ENCODE measurements at regions not wholly inside any gene's neighbourhood (a gene's known extent, or its start where the extent isn't known, plus 50 kb on each side); places are given as distances from the start of the nearest gene placed in this dataset.

DNA sequence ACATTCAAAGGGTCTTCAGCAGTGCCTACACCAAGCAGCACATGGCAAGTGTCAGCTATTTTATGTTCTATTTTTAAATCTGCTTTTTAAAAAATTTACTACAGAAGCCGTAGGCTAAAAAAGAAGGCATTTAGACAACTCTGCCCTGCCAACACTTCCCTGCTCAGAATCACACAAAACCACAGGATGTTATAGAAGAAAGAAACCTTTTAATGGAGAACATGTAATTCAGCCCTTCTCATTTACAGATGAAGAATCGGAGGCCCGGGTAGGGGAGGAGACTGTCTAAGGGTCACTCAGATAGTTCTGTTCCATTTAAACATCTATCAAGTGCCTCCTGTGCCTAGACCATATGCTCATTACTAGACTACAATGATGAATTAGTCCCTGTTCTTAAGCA is 171.8 kb upstream of the NTF3 start:
- no peak overlapping the region for H3K27ac Mint-ChIP-seq
- H3K36me3 Mint-ChIP-seq (ENCODE audit: low read depth) = no peaks in the 10 kb centered on the region
- CTCF ChIA-PET = no interaction called here
- no peaks in the 10 kb centered on the region for H3K4me1 Mint-ChIP-seq
- POLR2A ChIA-PET = no interaction called here
- ATAC-seq (ENCODE audit: low read depth) (no peak), DNase-seq (no peak)
- intact Hi-C loops (cut with micrococcal nuclease) = no loop called here
- H3K27me3 Mint-ChIP-seq = peaks cover 5% of the 10 kb centered on the region
- H3K9me3 Mint-ChIP-seq = no peaks in the 10 kb centered on the region
- TF ChIP-seq CTCF (IDR thresholded peaks at IDR 0.05) = no peak
- no peak overlapping the region for H3K4me3 Mint-ChIP-seq

DNA sequence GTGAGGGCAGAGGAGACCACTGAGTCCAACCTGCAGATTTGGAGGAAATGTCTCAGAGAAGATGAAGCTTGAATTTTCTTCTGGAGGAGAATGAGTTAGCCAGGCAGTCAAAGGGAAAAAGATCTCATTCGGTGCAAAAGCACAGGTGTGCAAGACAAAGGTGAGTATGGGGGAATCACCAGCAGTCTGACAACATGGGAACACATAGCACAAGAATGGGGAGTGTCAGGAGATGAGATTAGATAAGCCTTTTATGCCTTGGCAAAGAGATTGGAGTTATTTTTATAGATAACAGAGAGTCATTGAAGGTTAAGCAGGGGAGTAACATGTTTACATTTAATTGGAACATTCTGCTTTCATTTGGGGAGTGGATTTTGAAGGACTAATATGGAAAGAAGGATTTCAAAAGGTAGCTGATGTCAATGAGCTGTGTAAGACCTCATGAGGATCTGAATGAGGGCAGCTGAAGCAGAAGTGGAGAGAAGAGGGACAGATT is 171.3 kb upstream of the NTF3 start:
- peaks cover 5% of the 10 kb centered on the region for H3K27me3 Mint-ChIP-seq
- no peak for TF ChIP-seq CTCF (IDR thresholded peaks at IDR 0.05)
- no peak overlapping the region for H3K4me3 Mint-ChIP-seq
- no peaks in the 10 kb centered on the region for H3K36me3 Mint-ChIP-seq (ENCODE audit: low read depth)
- intact Hi-C loops (cut with micrococcal nuclease) = no loop called here
- POLR2A ChIA-PET = no interaction called here
- no peaks in the 10 kb centered on the region for H3K9me3 Mint-ChIP-seq
- CTCF ChIA-PET = no interaction called here
- H3K27ac Mint-ChIP-seq = no peak overlapping the region
- no peaks in the 10 kb centered on the region for H3K4me1 Mint-ChIP-seq
- ATAC-seq (ENCODE audit: low read depth) = no peak
- no peak for DNase-seq

DNA sequence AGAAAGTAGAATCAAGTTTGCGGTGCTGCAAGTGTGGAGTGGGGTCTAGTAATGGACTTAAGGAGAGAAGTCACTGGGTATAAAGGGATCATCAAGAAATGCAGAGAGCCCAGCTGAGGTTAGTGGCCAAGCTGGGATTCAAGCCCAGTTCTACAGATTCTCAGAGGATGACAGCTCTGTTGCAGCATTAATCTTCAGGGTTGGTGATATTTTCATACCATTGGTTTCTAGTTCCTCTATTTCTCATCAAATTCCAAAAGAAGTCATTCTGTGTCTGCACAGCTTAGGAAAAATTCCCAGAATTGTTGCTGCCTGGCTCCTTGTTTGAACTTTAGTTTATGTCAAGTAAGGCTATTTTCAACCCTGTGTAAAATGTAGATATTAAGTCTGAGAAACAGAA is 169.5 kb upstream of the NTF3 start:
- DNase-seq (no peak), ATAC-seq (ENCODE audit: low read depth) (no peak)
- no peak overlapping the region for H3K4me3 Mint-ChIP-seq
- no peak overlapping the region for H3K27ac Mint-ChIP-seq
- intact Hi-C loops (cut with micrococcal nuclease) = no loop called here
- H3K9me3 Mint-ChIP-seq = no peaks in the 10 kb centered on the region
- no peak for TF ChIP-seq CTCF (IDR thresholded peaks at IDR 0.05)
- no peaks in the 10 kb centered on the region for H3K36me3 Mint-ChIP-seq (ENCODE audit: low read depth)
- H3K4me1 Mint-ChIP-seq = no peaks in the 10 kb centered on the region
- peaks cover 5% of the 10 kb centered on the region for H3K27me3 Mint-ChIP-seq
- CTCF ChIA-PET = no interaction called here
- POLR2A ChIA-PET = no interaction called here

- no peak overlapping the region for H3K4me3 Mint-ChIP-seq
- intact Hi-C loops (cut with micrococcal nuclease) = no loop called here
- DNase-seq (no peak), ATAC-seq (ENCODE audit: low read depth) (no peak)
- H3K4me1 Mint-ChIP-seq = no peaks in the 10 kb centered on the region
- no peak for TF ChIP-seq CTCF (IDR thresholded peaks at IDR 0.05)
- POLR2A ChIA-PET = no interaction called here
- H3K27me3 Mint-ChIP-seq = peaks cover 2% of the 10 kb centered on the region
- no peak overlapping the region for H3K27ac Mint-ChIP-seq
- CTCF ChIA-PET = no interaction called here
- no peaks in the 10 kb centered on the region for H3K36me3 Mint-ChIP-seq (ENCODE audit: low read depth)
- no peaks in the 10 kb centered on the region for H3K9me3 Mint-ChIP-seq
Measured at GRCh38 chr12:5262885-5263284, 169.0 kb upstream of the NTF3 start.

DNA sequence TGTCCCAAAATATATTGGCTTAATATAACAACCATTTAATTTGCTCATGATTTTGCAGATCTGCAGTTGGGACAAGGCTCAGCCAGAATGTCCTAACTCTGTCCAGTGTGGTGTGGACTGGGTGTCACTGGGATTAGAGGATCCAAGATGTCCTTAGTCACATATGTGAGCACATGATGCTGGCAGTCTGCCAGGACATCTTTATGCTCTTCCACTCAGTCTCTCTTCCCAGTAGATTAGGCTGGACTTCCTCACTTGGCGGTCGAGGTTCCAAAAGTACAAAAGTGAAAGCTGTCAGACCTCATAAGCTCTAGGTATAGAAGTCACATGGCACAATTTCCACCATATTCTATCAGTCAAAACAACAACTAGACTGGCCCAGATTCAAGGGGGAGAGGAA is 167.9 kb upstream of the NTF3 start:
- Mint-ChIP-seq H3K27ac (no peak overlapping the region), H3K36me3 (ENCODE audit: low read depth) (no peaks in the 10 kb centered on the region), H3K4me3 (no peak overlapping the region), H3K27me3 (peaks cover 2% of the 10 kb centered on the region), H3K9me3 (no peaks in the 10 kb centered on the region), H3K4me1 (no peaks in the 10 kb centered on the region)
- no peak for TF ChIP-seq CTCF (IDR thresholded peaks at IDR 0.05)
- intact Hi-C loops (cut with micrococcal nuclease) = no loop called here
- ChIA-PET CTCF (no interaction called here), POLR2A (no interaction called here)
- ATAC-seq (ENCODE audit: low read depth) (no peak), DNase-seq (no peak)

Data from activated B cell treated with CpG ODN at 0.5 μM for 24 hours (primary cell).